Brain microvascular endothelial cell (primary cell): ENCODE measurements at regions not wholly inside any gene's neighbourhood (a gene's known extent, or its start where the extent isn't known, plus 50 kb on each side); places are given as distances from the start of the nearest gene placed in this dataset.

Experiments used
- DNase-seq: peaks from one replicate; pipeline ENCODE4 v3.0.0-alpha.2; 2020
- H3K27ac ChIP-seq: fragments of 250-450 bp; sonication (Bioruptor Pico); 2 replicates; pipeline ENCODE4 v1.5.1; 2020; ENCODE audit warnings: mild to moderate bottlenecking, moderate library complexity
- H3K27me3 ChIP-seq: fragments of 250-450 bp; sonication (Bioruptor Pico); replicated peaks from 2 replicates; pipeline ENCODE4 v1.5.1; 2020; ENCODE audit warnings: mild to moderate bottlenecking
- H3K36me3 ChIP-seq: fragments of 250-450 bp; sonication (Bioruptor Pico); replicated peaks from 2 replicates; pipeline ENCODE4 v1.5.1; 2020; ENCODE audit warnings: mild to moderate bottlenecking
- H3K4me3 ChIP-seq: 2 replicates; pipeline ENCODE4 v1.5.1; 2011; ENCODE audit warnings: low read depth, mild to moderate bottlenecking, control low read depth, low read length, moderate library complexity
- in situ Hi-C: cut with HindIII; loops from 2 replicates; pipeline ENCODE4 v1.10.0; 2017; ENCODE audit warnings: low sequenced_read_pairs, low pct_ligation_motif_present
- TF ChIP-seq, protein P1 (sequence below): IDR thresholded peaks from 2 replicates; pipeline ENCODE4 v1.5.1; 2011; ENCODE audit warnings: low read depth, mild to moderate bottlenecking, moderate library complexity, low read length, control low read depth, inconsistent platforms; ENCODE audit errors: missing control alignments

DNA sequence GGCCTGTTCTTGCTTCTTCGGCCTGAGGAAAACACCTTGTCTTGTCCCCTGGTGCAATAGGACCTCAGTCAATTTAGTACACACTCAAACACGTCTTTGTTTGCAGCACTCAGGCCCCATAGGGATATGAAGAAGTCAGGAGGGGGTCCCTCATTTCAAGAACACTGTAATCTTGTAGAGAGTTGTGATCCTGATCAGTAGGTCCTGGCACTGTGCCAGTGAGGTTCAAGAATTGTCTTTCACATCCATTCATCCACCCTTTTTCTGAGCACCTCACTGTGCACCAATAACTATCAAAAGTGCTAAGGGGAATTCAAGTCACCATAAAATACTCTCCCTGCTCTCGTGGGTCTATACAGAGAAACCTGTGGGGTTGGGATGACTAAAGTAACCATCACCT is 131.4 kb upstream of the LHCGR start:
- Histone ChIP-seq H3K27me3 (no peaks in the 10 kb centered on the region), H3K27ac (no peak overlapping the region), H3K36me3 (no peaks in the 10 kb centered on the region), H3K4me3 (no peak overlapping the region)
- DNase-seq: no peak
- TF ChIP-seq, protein P1, sequence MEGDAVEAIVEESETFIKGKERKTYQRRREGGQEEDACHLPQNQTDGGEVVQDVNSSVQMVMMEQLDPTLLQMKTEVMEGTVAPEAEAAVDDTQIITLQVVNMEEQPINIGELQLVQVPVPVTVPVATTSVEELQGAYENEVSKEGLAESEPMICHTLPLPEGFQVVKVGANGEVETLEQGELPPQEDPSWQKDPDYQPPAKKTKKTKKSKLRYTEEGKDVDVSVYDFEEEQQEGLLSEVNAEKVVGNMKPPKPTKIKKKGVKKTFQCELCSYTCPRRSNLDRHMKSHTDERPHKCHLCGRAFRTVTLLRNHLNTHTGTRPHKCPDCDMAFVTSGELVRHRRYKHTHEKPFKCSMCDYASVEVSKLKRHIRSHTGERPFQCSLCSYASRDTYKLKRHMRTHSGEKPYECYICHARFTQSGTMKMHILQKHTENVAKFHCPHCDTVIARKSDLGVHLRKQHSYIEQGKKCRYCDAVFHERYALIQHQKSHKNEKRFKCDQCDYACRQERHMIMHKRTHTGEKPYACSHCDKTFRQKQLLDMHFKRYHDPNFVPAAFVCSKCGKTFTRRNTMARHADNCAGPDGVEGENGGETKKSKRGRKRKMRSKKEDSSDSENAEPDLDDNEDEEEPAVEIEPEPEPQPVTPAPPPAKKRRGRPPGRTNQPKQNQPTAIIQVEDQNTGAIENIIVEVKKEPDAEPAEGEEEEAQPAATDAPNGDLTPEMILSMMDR: no peak
- in situ Hi-C loops: no loop called here

- no peak overlapping the region for H3K4me3 ChIP-seq
- H3K27me3 ChIP-seq: no peaks in the 10 kb centered on the region
- no peak for DNase-seq
- TF ChIP-seq, protein P1: no peak
- in situ Hi-C loops: no loop called here
- no peak overlapping the region for H3K27ac ChIP-seq
- no peaks in the 10 kb centered on the region for H3K36me3 ChIP-seq
Observed at GRCh38 chr2:48885841-48886240, 130.3 kb upstream of the LHCGR start.

GRCh38 chr2:48883661-48884060 is 128.1 kb upstream of the LHCGR start:
- in situ Hi-C loops: no loop called here
- Histone ChIP-seq H3K27me3 (no peaks in the 10 kb centered on the region), H3K36me3 (no peaks in the 10 kb centered on the region), H3K27ac (no peak overlapping the region), H3K4me3 (no peak overlapping the region)
- TF ChIP-seq, protein P1: no peak
- DNase-seq: no peak

- no peak overlapping the region for H3K4me3 ChIP-seq
- TF ChIP-seq, protein P1: no peak
- DNase-seq: no peak
- H3K27ac ChIP-seq: no peak overlapping the region
- no peaks in the 10 kb centered on the region for H3K27me3 ChIP-seq
- in situ Hi-C loops: no loop called here
- no peaks in the 10 kb centered on the region for H3K36me3 ChIP-seq
Observed at GRCh38 chr2:48874282-48874681, 118.8 kb upstream of the LHCGR start.

GRCh38 chr2:48873666-48874065 is 118.1 kb upstream of the LHCGR start:
- Histone ChIP-seq H3K27ac (no peak overlapping the region), H3K36me3 (no peaks in the 10 kb centered on the region), H3K27me3 (no peaks in the 10 kb centered on the region), H3K4me3 (no peak overlapping the region)
- in situ Hi-C loops: no loop called here
- no peak for DNase-seq
- TF ChIP-seq, protein P1: no peak

DNA sequence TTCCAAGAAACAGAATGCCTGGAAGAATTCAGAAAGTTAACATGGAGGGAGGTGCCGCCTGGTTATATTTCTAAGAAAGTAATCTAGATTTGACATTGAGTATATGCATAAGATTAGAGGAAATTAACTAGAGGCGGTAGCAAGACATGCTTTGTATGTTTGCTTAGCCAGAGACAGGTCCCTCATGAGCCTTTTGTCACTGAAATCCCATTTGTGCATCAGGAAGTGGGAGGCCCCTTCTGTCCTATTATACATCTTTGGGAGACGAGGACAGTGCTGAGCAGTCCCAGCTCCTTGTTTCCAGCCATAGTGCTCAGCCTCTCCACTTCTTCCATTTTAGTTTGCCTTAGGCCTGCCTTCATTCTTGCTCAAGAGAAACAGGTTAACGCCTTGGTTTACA is 115.4 kb upstream of the LHCGR start:
- no peak overlapping the region for H3K27ac ChIP-seq
- no peaks in the 10 kb centered on the region for H3K36me3 ChIP-seq
- in situ Hi-C loops: no loop called here
- TF ChIP-seq, protein P1: no peak
- no peaks in the 10 kb centered on the region for H3K27me3 ChIP-seq
- no peak for DNase-seq
- no peak overlapping the region for H3K4me3 ChIP-seq
